GM21360 (cell line): ENCODE measurements at regions not wholly inside any gene's neighbourhood (a gene's known extent, or its start where the extent isn't known, plus 50 kb on each side); places are given as distances from the start of the nearest gene placed in this dataset.

Source experiments
- ATAC-seq: cut with Tn5 transposase; IDR thresholded peaks from one replicate; pipeline ENCODE4 v1.9.1; 2021; ENCODE audit warnings: mild to moderate bottlenecking, moderate library complexity; ENCODE audit not compliant: unreplicated experiment

- no peak for ATAC-seq
These were observed 480.0 kb upstream of the ROBO1 start for GRCh38 chr3:80247766-80248165.

- ATAC-seq: no peak
These were observed 476.6 kb upstream of the ROBO1 start for GRCh38 chr3:80244390-80244789.

GRCh38 chr3:80241791-80242190, 474.0 kb upstream of the ROBO1 start:
- no peak for ATAC-seq

GRCh38 chr3:80239301-80239700, 471.5 kb upstream of the ROBO1 start:
- ATAC-seq: no peak

GRCh38 chr3:80238606-80239005, 470.8 kb upstream of the ROBO1 start:
- no peak for ATAC-seq

- ATAC-seq: no peak
These were observed 470.4 kb upstream of the ROBO1 start for GRCh38 chr3:80238152-80238551.

- no peak for ATAC-seq
These were observed 466.9 kb upstream of the ROBO1 start for GRCh38 chr3:80234706-80235105.

GRCh38 chr3:80233576-80233975, 465.8 kb upstream of the ROBO1 start:
- no peak for ATAC-seq

- no peak for ATAC-seq
These were observed 465.0 kb upstream of the ROBO1 start for GRCh38 chr3:80232760-80233159.

GRCh38 chr3:80230962-80231361, 463.2 kb upstream of the ROBO1 start:
- ATAC-seq: no peak

- ATAC-seq: no peak
These were observed 459.4 kb upstream of the ROBO1 start for GRCh38 chr3:80227216-80227615.

- no peak for ATAC-seq
These were observed 447.4 kb upstream of the ROBO1 start for GRCh38 chr3:80215191-80215590.

GRCh38 chr3:80213086-80213485, 445.3 kb upstream of the ROBO1 start:
- ATAC-seq: no peak

- ATAC-seq: no peak
These were observed 425.1 kb upstream of the ROBO1 start for GRCh38 chr3:80192936-80193335.

GRCh38 chr3:80190051-80190450, 422.3 kb upstream of the ROBO1 start:
- ATAC-seq: no peak

GRCh38 chr3:80187981-80188380, 420.2 kb upstream of the ROBO1 start:
- ATAC-seq: no peak

GRCh38 chr3:80159990-80160506, 392.2 kb upstream of the ROBO1 start:
- ATAC-seq: no peak

- no peak for ATAC-seq
These were observed 390.5 kb upstream of the ROBO1 start for GRCh38 chr3:80158332-80158731.

GRCh38 chr3:80157546-80157945, 389.7 kb upstream of the ROBO1 start:
- ATAC-seq: no peak

GRCh38 chr3:80152692-80153091, 384.9 kb upstream of the ROBO1 start:
- no peak for ATAC-seq

GRCh38 chr3:80142714-80143113, 374.9 kb upstream of the ROBO1 start:
- ATAC-seq: no peak

- ATAC-seq: no peak
These were observed 373.8 kb upstream of the ROBO1 start for GRCh38 chr3:80141557-80141956.

- no peak for ATAC-seq
These were observed 348.5 kb upstream of the ROBO1 start for GRCh38 chr3:80116281-80116680.

- ATAC-seq: no peak
These were observed 346.9 kb upstream of the ROBO1 start for GRCh38 chr3:80114694-80115093.
